Left kidney (tissue), 1 donor: ENCODE measurements at regions not wholly inside any gene's neighbourhood (a gene's known extent, or its start where the extent isn't known, plus 50 kb on each side); places are given as distances from the start of the nearest gene placed in this dataset.
"Not testable (repeated sequence)": the region's sequence is repeated elsewhere in the genome, so short reads cannot be mapped to it uniquely, and the experiment has no call there.

Experiments
- DNase-seq: peaks from one replicate; pipeline ENCODE4 v3.0.0-alpha.2; 2013

- DNase-seq: no peak
Measured at GRCh38 chr13:30065181-30065580, 214.8 kb upstream of the UBL3 start.

DNA sequence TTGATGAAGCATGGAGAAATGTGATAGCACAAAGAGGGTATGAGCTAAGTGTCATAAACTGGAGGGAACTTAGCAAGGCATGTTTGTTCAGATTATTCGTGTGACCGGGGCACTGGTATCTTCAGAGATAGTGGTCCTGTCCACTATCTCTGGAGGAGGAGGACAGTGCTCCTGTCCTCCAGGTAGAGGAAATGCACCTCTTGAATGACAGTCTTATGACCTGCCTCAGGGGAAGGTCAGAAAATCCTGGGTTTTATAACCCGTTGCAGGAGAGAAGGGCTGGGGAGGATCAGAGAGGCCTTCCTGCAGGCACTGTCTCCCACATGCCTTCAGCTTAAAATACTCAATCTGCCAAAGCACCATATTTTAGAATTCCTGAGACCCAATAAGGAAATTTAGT, 213.5 kb upstream of the UBL3 start:
- no peak for DNase-seq

DNA sequence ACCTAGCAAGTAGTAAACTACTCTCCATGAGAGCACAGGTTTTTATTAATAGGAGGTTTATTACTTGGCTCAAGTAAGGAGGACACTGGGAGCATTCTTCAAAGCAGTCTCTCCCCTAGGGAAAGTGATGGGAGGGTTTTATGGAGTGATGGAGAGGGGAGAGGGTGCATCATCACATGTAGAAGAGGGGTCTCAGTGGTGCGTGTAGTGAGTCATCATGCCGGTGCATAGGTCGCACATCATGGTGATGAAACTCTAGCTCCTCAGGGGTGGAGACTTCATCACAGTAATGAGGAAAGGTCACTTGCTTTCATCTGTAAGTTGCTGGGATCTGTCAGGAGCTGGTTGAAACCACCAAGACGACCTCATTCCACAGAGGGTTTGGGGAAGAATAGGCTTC, 210.8 kb upstream of the UBL3 start:
- DNase-seq: no peak

GRCh38 chr13:30058429-30058828, 208.0 kb upstream of the UBL3 start:
- no peak for DNase-seq

- DNase-seq: not testable (repeated sequence)
Measured at GRCh38 chr13:30054546-30054945, 204.1 kb upstream of the UBL3 start.

DNA sequence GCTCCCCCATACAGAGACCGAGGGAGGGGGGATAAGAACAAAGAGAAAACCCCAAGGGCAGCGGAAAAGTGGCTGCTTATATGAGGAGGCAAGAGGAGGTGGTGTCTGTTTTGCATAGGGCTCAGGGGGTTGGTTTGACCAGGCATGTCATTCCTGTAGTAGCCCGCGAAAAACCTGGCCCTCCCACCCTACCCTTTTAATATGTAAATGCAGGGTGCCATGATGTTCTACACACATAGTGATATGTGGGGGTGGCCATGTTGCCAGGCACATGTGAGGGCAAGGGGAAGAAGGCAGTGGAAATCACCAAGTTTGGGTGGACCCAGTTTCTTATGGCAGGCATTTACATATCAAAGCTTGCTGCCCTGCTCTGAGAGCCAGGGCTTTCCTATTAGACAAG, 203.5 kb upstream of the UBL3 start:
- DNase-seq: no peak

DNA sequence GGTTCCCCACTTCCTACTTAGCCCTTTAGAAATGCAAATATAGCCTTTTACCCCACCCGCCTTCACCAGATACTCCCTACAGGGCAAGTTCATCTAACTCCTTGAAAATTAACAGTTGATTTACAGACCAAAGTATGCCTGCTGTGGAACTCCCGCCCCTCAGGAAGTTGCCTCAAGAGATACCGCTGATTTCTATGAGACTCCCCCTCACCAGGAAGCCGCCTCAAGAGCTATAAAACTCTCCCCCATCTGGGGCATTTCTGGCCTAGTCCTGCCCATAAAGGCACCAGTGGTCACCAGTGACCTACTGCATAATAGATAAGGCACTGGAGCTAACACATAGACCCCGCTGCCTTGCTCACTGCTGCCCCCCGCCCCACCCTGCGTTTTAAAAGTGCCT, 201.7 kb upstream of the UBL3 start:
- DNase-seq: peak; percentile 22

DNA sequence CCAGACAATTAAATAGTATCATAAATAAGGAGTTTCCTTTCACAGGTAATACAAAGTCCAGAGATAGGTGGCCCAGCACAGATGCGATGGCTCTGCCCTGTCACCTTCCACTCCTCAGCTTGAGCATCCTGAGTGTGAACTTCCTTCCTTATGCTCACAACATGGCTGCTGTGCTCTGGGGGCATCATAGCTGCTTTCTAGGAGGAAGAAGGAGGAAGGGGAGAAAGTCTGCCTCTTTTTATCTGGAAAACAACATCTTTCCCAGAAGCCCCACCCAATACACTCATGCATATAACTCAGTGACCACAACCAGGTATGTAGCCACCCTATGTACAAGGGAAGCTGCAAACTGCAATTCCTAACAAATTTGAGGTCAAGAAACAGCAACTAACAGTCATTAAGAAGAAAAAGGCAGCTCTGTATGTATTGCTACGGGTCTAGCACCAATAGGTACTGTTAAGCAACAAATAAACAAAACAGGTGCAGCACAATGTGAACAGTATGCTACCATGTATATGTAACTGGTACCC, 201.2 kb upstream of the UBL3 start:
- DNase-seq: no peak

DNA sequence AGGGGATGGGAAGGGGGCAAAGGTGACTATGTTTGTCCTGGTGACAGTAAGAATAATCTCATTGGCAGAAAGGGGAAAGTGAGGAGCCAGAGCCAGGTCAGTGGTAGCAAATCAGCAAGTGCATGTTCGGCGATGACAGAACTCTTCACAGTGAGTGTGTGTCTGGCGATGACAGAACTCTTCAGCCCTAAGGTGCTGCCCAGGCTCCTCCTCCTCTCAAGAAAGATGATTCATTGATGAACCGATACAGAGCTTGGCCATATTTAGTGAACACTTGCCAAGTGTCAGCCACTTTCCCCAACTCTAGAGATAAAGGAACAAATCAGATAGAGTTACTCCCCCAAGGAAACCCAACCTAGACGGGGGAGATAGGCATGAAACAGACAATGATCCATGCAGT, 199.3 kb upstream of the UBL3 start:
- no peak for DNase-seq

- DNase-seq: no peak
Measured at GRCh38 chr13:30047154-30047874, 196.9 kb upstream of the UBL3 start.

DNA sequence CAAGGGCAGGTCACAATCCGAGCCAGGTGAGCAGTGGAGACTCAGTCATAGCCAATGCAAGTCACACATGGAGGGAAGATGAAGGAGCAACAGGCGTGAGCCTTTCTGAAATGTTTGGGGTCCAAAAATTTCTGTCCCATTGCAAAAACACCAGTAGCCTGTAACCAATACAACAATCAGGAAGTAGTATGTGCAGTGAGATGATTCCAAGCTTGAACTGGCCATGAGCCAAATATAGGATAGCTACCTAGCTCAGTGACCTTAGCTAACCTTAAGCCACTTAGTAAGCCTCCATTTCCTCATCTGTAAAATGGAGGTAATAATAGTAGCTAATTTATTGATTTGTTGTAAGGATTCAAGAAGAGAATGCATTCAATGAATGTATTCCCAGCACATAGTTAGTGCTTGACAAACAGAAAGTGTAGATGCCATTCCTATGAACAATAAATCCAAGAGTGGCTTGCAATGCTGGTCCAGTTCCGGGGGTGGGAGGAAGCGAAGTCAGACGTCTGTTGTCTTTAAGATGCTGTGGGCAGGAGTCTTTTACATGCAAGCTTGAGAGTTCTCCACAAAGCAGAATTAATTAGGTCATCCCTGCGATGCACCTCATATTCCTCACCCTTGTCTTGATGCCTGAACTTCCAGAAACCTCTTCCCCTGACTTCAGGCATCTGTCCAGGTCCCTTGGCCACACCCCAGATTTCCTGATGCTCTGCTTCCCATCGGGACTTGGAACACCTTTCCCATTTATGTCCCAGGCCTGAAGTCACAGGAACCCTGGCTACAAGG, 195.7 kb upstream of the UBL3 start:
- no peak for DNase-seq

- DNase-seq: no peak
Measured at GRCh38 chr13:30044932-30045331, 194.5 kb upstream of the UBL3 start.

DNA sequence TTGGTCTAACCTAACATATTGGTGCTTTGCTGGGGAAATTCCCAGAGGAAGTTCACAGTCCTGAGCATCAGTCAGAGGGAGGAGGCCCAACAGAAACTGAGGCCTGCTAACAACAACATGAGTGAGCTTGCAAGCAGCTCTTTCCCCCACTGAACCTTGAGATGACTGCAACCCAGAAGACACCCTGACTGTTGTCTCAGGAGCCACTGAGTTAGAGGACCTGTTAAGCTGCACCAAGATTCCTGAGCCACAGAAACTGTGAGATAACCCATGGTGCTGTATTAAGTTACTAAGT, 193.2 kb upstream of the UBL3 start:
- no peak for DNase-seq

GRCh38 chr13:30042891-30043630, 192.6 kb upstream of the UBL3 start:
- DNase-seq: no peak

GRCh38 chr13:30042272-30042671, 191.9 kb upstream of the UBL3 start:
- DNase-seq: no peak

DNA sequence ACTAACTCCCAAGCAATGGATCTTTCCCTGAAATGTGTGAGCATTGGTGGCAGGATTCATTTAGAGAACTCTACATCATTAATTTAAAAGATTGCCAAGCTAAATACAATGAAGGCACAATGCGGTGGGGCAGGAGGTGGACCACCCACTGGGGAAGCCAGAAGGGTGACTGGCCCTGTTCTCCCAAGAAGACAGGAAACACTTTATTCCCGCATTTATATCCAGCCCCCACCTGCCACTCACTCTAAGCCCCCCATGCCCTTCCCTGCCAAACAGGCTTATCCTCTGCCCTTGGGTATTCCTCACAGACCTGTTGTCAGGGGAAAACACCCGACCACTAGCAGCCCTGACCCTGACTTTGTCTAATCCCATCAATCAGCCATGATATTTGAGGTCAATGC, 189.1 kb upstream of the UBL3 start:
- no peak for DNase-seq

DNA sequence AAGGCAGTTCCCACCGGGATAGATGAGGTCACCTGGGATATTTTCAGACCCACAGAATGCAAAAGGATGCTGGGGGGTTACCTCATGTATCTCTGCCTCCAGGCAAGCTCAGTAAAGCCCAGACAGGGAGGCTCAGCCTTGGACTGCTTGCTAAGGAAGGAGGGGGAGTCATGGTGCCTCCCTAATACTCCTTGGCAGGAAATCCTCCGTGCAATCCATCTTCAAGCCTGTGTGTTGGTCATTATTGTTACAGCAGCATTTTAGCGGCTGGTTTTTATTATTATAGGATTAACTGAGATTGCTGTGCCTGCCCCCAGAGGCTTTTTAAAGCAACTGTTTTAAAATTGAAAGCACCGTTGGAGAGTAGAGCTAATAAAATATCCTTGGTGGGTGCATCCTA, 188.5 kb upstream of the UBL3 start:
- no peak for DNase-seq

- no peak for DNase-seq
Measured at GRCh38 chr13:30037766-30038165, 187.3 kb upstream of the UBL3 start.

DNA sequence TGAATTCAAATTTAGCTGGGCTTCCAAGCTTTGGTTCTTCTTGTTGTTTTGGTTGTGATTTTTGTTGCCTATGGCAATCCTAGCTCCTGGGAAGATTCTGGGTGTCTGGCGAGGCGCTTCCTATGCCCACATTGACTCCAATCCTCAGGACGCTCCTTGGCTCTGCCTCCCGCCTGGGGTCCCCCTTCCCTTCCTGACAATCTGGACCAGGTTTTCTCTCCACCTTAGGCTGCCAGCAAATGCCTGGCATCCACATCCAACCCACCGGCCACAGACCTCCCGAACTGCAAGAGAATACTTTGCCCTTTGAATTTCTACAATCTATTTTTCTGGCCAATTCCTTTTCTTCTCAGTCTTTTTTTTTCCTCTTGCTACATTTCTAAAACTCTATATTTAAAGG, 186.9 kb upstream of the UBL3 start:
- no peak for DNase-seq

GRCh38 chr13:30034458-30034795, 184.0 kb upstream of the UBL3 start:
- DNase-seq: no peak

DNA sequence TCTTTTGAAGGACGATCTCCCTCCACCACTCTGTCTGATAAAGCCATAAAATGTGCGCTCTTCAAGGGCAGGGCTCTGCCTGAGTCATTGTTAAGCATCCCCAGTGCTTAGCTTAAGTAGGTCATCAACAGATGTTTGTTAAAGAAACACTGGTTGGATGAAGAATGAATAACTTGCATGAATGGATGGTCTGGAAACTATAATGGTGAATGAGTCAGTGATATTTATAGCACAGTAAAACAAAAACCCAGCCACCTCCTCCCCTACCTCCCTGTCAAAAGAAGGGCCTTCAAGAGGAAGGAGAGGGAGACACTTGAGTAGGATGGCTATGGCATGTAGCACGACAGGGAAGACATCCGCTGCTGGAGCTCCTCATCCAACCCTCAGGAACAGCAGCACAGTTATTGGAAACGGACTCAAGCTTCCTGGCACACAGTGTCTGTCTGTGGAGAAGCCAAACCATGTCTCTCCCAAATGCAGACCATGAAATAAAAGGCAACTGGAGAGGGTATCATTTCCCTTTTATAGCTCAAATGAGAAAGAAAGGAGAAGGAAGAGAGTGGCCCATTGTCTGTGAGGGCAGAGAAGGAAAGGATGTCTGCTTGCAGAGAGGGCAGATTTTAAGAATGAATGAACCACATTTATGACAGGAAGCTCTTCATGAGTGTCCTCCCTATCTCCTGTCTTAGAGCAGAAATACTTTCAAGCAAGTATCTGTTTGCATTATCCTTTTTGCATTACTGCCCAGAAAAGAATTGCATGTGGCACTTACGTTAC, 183.5 kb upstream of the UBL3 start:
- no peak for DNase-seq

- no peak for DNase-seq
Measured at GRCh38 chr13:30032263-30032662, 181.8 kb upstream of the UBL3 start.

DNA sequence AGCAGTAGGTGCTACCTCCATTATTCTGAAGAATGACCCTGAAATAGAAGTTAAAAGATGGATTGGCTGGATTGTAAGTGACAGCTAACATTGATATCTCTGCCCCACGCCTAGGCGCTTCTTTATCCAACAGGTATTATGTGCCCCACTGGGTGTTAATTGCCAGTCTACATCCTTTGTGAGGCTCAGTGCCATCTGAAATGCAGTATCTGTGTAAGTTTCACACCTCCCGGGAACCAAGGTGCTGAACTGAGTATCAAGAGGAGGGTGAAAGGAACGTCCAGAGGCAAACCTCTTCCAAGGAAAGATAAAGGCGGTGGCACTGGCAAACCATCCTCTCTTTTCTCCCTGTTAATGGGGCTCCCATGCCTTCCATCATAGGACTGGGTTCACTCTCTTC, 181.1 kb upstream of the UBL3 start:
- no peak for DNase-seq
